T-cell (primary cell): ENCODE measurements at regions not wholly inside any gene's neighbourhood (a gene's known extent, or its start where the extent isn't known, plus 50 kb on each side); places are given as distances from the start of the nearest gene placed in this dataset.
A peak's percentile ranks its signal among the peaks of the same experiment; 100 is the strongest.

Experiments
- ATAC-seq, 4 experiments: fragments of 200-7000 bp in 3 of 4; fragments of 150-1000 bp in 1 of 4; cut with Tn5 transposase; replicated peaks in 1 of 4; 1 replicate in 3 of 4; 2 replicates in 1 of 4; pipeline ENCODE4 v1.10.0; 2021; ENCODE audit warnings: moderate library complexity in 3 of 4, mild to moderate bottlenecking in 2 of 4, moderate number of reproducible peaks in 1 of 4
- CTCF ChIA-PET, 2 donors: fragments of 300-600 bp; sonication (Branson Sonifier 250); formaldehyde crosslinking; loops; one replicate each; lab custom pipeline; 2022; ENCODE audit warnings: antibody characterized with exemption in 2 of 2; lab: Charles Lee
- POLR2A ChIA-PET, 2 donors: fragments of 300-600 bp; sonication (Branson Sonifier 250); formaldehyde crosslinking; loops; one replicate each; lab custom pipeline; 2022; ENCODE audit warnings: antibody characterized with exemption in 2 of 2; lab: Charles Lee
- DNase-seq, 35 experiments: peaks; one replicate each; pipeline versions ENCODE4 v3.0.0 to v3.0.0-alpha.2; 2013 to 2023
- H3K27ac ChIP-seq: one replicate; pipeline ENCODE4 v1.5.1; 2013; ENCODE audit warnings: low read length
- H3K27me3 ChIP-seq, 2 experiments: replicated peaks in 1 of 2; 1 replicate in 1 of 2; 2 replicates in 1 of 2; pipeline versions ENCODE4 v1.6.1 to v1.7.0; 2013; ENCODE audit warnings: low read length in 1 of 2, mixed read lengths in 1 of 2; ENCODE audit not compliant: control insufficient read depth in 2 of 2, insufficient read depth in 2 of 2; ENCODE audit errors: extremely low read depth in 1 of 2
- H3K36me3 ChIP-seq, 2 donors: 1 replicate in 1 of 2; 2 replicates in 1 of 2; pipeline versions ENCODE4 v1.6.1 to v1.7.0; 2013; ENCODE audit warnings: low read length in 1 of 2; ENCODE audit not compliant: control insufficient read depth in 2 of 2, insufficient read depth in 1 of 2; ENCODE audit errors: extremely low read depth in 1 of 2
- H3K4me1 ChIP-seq, 2 experiments: 1 replicate in 1 of 2; 2 replicates in 1 of 2; pipeline versions ENCODE4 v1.6.1 to v1.7.0; 2013; ENCODE audit warnings: low read length in 2 of 2, mixed read lengths in 1 of 2; ENCODE audit not compliant: insufficient read depth in 2 of 2, control insufficient read depth in 1 of 2; ENCODE audit errors: extremely low read depth in 1 of 2
- H3K4me3 ChIP-seq, 2 donors: 1 replicate in 1 of 2; 2 replicates in 1 of 2; pipeline versions ENCODE4 v1.5.1 to v1.7.0; 2013; ENCODE audit warnings: mild to moderate bottlenecking in 2 of 2, low read length in 1 of 2, moderate library complexity in 1 of 2; ENCODE audit not compliant: control insufficient read depth in 1 of 2; ENCODE audit errors: extremely low read depth in 1 of 2
- H3K9me3 ChIP-seq: 2 replicates; pipeline ENCODE4 v1.7.0; 2013
- H3K27ac Mint-ChIP-seq, 2 donors: one replicate each; pipeline ENCODE4 v1.8.0; 2020 to 2021; ENCODE audit warnings: mild to moderate bottlenecking in 2 of 2, mixed read lengths in 2 of 2
- H3K27me3 Mint-ChIP-seq, 2 donors: one replicate each; pipeline ENCODE4 v1.8.0; 2021 to 2022; ENCODE audit warnings: mixed read lengths in 2 of 2
- H3K36me3 Mint-ChIP-seq: one replicate; pipeline ENCODE4 v1.8.0; 2021; ENCODE audit warnings: mixed read lengths
- H3K4me1 Mint-ChIP-seq, 3 donors: one replicate each; pipeline ENCODE4 v1.8.0; 2020 to 2022; ENCODE audit warnings: mixed read lengths in 3 of 3, mild to moderate bottlenecking in 1 of 3
- H3K4me3 Mint-ChIP-seq, 3 donors: one replicate each; pipeline ENCODE4 v1.8.0; 2020 to 2022; ENCODE audit warnings: mild to moderate bottlenecking in 3 of 3, mixed read lengths in 3 of 3, moderate library complexity in 3 of 3
- H3K9me3 Mint-ChIP-seq, 3 donors: one replicate each; pipeline ENCODE4 v1.8.0; 2020 to 2022; ENCODE audit warnings: mixed read lengths in 3 of 3
- WGBS: methylation state at CpG from one replicate; pipeline ENCODE4 v1.1.5; 2013; ENCODE audit warnings: missing lambda C conversion rate; ENCODE audit not compliant: insufficient coverage; 5-methylcytosine and 5-hydroxymethylcytosine counted together

DNA sequence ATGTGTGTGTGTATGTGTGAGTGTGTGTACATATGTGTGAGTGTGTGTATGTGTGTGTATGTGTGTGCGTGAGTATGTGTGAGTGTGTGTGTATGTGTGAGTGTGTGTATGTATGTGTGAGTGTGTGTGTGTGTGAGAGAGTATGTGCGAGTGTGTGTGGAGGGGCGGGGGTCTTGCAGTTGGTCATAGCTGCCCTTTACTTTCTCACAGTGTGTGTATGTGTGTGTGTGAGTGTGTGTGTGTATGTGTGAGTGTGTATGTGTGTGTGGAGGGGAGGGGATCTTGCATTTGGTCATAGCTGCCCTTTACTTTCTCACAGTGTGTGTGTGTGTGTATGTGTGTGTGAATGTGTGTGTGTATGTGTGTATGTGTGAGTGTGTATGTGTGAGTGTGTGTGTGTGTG is 74.8 kb upstream of the ENPP6 start:
- CTCF ChIA-PET, result no interaction called here
- Mint-ChIP-seq H3K36me3 (no peaks in the 10 kb centered on the region), H3K27ac (no peak overlapping the region), H3K4me1 (peaks cover 22 to 24% (median 23%) of the 10 kb centered on the region in 3 donors), H3K9me3 (no peaks in the 10 kb centered on the region), H3K27me3 (peaks cover 3 to 11% of the 10 kb centered on the region in 2 donors), H3K4me3 (no peak overlapping the region)
- WGBS, result 97% methylated on average over 3 of the region's 3 CpGs
- no peak for ATAC-seq
- Histone ChIP-seq H3K9me3 (no peaks in the 10 kb centered on the region), H3K4me1 (peaks cover 6 to 16% of the 10 kb centered on the region in 2 experiments), H3K27me3 (no peaks in the 10 kb centered on the region), H3K4me3 (no peak overlapping the region), H3K36me3 (no peaks in the 10 kb centered on the region), H3K27ac (no peak overlapping the region)
- no peak for DNase-seq
- POLR2A ChIA-PET, result no interaction called here

DNA sequence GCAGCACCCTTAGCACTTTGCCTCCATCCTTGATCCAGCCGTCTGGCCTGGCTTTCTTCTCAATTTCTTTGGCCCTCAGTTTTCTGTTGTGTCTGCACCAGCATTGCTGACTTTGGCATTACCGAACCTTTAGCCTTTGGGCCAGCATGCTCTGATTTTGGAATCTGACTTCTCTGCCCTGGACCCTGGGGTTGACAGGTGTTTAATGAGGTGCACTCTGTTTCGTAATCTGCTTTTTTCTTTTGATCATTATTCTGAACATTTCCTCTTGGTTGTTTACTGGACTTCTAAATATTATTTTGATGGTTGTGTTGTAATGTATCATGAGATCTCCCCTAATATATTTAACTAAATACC is 71.5 kb upstream of the ENPP6 start:
- 93% methylated on average over 2 of the region's 3 CpGs for WGBS
- ATAC-seq (no peak), DNase-seq (no peak)
- Histone ChIP-seq H3K27me3 (no peaks in the 10 kb centered on the region), H3K4me1 (peaks cover 6 to 17% of the 10 kb centered on the region in 2 experiments), H3K9me3 (no peaks in the 10 kb centered on the region), H3K36me3 (no peaks in the 10 kb centered on the region), H3K4me3 (no peak overlapping the region), H3K27ac (no peak overlapping the region)
- Mint-ChIP-seq H3K4me3 (peak overlapping the region in 1 of 3 donors; percentile 1), H3K27me3 (no peaks in the 10 kb centered on the region), H3K27ac (no peak overlapping the region), H3K9me3 (no peaks in the 10 kb centered on the region), H3K4me1 (peaks cover 22 to 29% (median 25%) of the 10 kb centered on the region in 3 donors), H3K36me3 (no peaks in the 10 kb centered on the region)
- ChIA-PET POLR2A (no interaction called here), CTCF (interaction anchor here in 1 of 2 donors (1.1 kb wide), 1 partner anchor 25 kb away, joined by 3 read pairs; no protein-coding TSS in a partner anchor)

DNA sequence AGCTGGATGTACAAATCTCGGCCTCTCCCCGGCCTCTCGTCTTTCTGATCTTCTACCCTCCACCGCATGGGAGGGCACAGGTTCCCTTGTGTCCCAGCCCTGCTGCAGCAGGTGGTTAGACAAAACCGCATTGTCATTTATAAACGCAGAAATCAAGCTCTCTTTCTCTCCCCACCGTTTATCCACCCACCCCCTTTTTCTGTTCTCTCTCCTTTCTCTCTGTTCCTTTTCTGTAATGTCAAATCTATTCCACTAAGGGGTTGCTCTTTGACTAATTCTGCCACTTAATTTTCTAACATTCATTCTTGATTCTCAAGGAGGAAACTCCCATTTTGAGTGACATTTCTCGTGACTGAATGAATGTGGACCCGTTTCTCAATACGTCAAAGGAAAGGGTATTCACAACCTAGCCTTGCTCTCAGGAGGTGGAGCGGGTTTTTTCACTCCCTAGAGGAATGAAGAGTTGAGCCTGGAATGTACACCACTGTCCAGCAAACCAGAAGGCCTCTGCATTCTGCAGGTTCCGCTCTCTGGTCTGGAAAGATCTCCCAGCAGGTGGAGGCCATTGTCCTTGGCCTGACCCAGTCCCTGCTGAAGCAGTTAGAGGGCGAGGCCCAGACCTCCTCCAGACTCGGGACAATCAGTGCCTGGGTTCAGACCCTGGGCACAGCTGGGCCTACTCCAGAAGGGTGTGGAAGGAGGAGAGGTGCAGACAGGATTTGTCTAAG is 70.9 kb upstream of the ENPP6 start:
- 34% methylated on average over 9 of the region's 14 CpGs for WGBS
- Histone ChIP-seq H3K27ac (no peak overlapping the region), H3K27me3 (no peaks in the 10 kb centered on the region), H3K4me1 (peaks cover 6 to 19% of the 10 kb centered on the region in 2 experiments), H3K4me3 (no peak overlapping the region), H3K36me3 (no peaks in the 10 kb centered on the region), H3K9me3 (no peaks in the 10 kb centered on the region)
- Mint-ChIP-seq H3K27ac (peak overlapping the region; percentile 70 to 88), H3K4me3 (peak overlapping the region in 2 of 3 donors; percentile 38 to 47), H3K36me3 (no peaks in the 10 kb centered on the region), H3K9me3 (no peaks in the 10 kb centered on the region), H3K27me3 (no peaks in the 10 kb centered on the region), H3K4me1 (peaks cover 22 to 31% (median 25%) of the 10 kb centered on the region in 3 donors)
- DNase-seq (peak in 1 of 35 experiments; percentile 34), ATAC-seq (peak; percentile 60 to 74 (median 72))
- ChIA-PET POLR2A (no interaction called here), CTCF (interaction anchor here (0.6 to 2.1 kb wide), 3 partner anchors 20 to 200 kb away, joined by 3 to 6 read pairs (median 4); no protein-coding TSS in a partner anchor)

DNA sequence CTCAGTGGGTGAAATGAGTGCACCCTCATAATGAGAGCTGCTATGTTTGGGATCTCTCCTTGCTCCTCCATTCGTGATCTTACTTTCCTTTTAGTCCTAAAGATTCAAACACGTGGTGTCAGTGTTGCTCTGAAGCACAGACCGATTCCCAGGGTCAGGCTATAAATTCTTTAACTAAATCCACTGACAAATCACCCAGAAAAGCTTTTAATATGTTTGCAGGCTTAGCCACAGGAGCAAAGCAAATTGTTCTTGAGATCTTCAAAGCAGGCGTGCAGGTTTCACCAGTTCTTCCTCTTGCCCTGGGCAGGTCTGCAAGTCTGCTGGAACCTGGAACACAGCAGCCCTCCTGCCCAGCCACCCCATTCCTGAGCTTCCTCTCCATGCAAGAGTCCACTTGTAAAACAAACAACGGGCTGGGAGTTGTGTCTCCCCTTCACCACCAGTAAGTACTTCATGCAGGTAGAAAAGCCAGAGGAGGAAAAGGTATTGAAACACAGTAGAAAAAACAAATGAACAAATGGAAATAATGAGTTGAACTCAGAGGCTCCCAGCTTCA is 70.1 kb upstream of the ENPP6 start:
- Histone ChIP-seq H3K4me3 (no peak overlapping the region), H3K27me3 (no peaks in the 10 kb centered on the region), H3K9me3 (no peaks in the 10 kb centered on the region), H3K4me1 (peaks cover 10 to 27% of the 10 kb centered on the region in 2 experiments), H3K27ac (no peak overlapping the region), H3K36me3 (no peaks in the 10 kb centered on the region)
- peaks cover 27 to 38% (median 31%) of the 10 kb centered on the region in 3 donors for H3K4me1 Mint-ChIP-seq
- no peaks in the 10 kb centered on the region for H3K27me3 Mint-ChIP-seq
- CTCF ChIA-PET, result interaction anchor here (0.6 to 2.1 kb wide), 2 partner anchors 19 to 201 kb away, joined by 4 to 6 read pairs; no protein-coding TSS in a partner anchor
- no peak for ATAC-seq
- no peaks in the 10 kb centered on the region for H3K9me3 Mint-ChIP-seq
- WGBS, result 77% methylated on average over 3 of the region's 5 CpGs
- peak overlapping the region in 1 of 3 donors; percentile 38 for H3K4me3 Mint-ChIP-seq
- POLR2A ChIA-PET, result no interaction called here
- H3K27ac Mint-ChIP-seq, result peak overlapping the region in 1 of 2 donors; percentile 88
- DNase-seq, result no peak
- no peaks in the 10 kb centered on the region for H3K36me3 Mint-ChIP-seq

DNA sequence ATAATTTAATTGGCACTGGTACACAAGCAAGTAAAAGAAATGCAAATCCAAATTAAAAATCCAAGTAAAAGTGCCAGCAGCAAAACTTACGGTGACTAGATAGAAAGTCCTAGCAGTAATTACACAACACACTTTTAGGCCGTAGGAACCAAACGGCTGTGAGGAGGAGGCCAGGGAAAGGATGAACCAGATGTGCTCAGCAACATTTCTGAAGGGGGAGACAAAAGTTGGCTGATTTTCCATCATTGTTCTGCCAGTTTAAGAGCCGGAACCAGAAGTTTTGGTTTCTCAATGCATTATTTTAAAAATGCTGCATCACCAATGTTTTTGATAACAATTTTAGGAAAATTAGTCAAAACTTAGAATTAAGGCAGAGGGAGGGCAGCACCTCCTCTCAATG is 68.7 kb upstream of the ENPP6 start:
- ATAC-seq, result no peak
- CTCF ChIA-PET, result no interaction called here
- H3K4me1 Mint-ChIP-seq, result peaks cover 37 to 52% (median 46%) of the 10 kb centered on the region in 3 donors

DNA sequence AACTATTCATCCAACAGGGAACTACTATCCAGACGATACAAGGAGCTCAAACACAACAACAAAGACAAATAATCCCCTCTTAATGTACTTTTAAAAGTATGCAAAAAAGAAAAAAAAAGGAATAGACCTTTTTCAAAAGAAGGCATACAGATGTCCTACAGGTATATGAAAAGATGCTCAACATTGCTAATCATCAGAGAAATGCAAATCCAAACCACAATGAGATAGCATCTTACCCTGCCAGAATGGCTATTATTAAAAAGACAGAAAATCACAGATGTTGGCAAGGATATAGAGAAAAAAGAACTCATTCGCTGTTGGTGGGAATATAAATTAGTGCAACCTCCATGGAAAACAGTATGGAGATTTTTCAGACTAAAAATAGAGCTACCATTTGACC is 67.1 kb upstream of the ENPP6 start:
- Mint-ChIP-seq H3K27me3 (no peaks in the 10 kb centered on the region), H3K36me3 (no peaks in the 10 kb centered on the region), H3K4me1 (peaks cover 53 to 66% (median 58%) of the 10 kb centered on the region in 3 donors), H3K9me3 (no peaks in the 10 kb centered on the region), H3K4me3 (no peak overlapping the region), H3K27ac (no peak overlapping the region)
- Histone ChIP-seq H3K9me3 (no peaks in the 10 kb centered on the region), H3K4me3 (no peak overlapping the region), H3K4me1 (peaks cover 22 to 53% of the 10 kb centered on the region in 2 experiments), H3K27me3 (no peaks in the 10 kb centered on the region), H3K27ac (no peak overlapping the region), H3K36me3 (no peaks in the 10 kb centered on the region)
- POLR2A ChIA-PET, result no interaction called here
- DNase-seq, result no peak
- no peak for ATAC-seq
- WGBS, result no CpG with 5 or more reads among the region's 2 CpGs
- CTCF ChIA-PET, result no interaction called here

More for the DNA sequence above, 68.7 kb upstream of the ENPP6 start:
- H3K27me3 ChIP-seq, result no peaks in the 10 kb centered on the region
- H3K27ac Mint-ChIP-seq, result no peak overlapping the region
- H3K4me3 ChIP-seq, result no peak overlapping the region
- H3K9me3 Mint-ChIP-seq, result no peaks in the 10 kb centered on the region
- no peaks in the 10 kb centered on the region for H3K9me3 ChIP-seq
- DNase-seq, result no peak
- 80% methylated on average over 1 of the region's 4 CpGs for WGBS
- POLR2A ChIA-PET, result no interaction called here
- H3K4me3 Mint-ChIP-seq, result no peak overlapping the region
- H3K27ac ChIP-seq, result no peak overlapping the region
- no peaks in the 10 kb centered on the region for H3K36me3 Mint-ChIP-seq
- no peaks in the 10 kb centered on the region for H3K36me3 ChIP-seq
- no peaks in the 10 kb centered on the region for H3K27me3 Mint-ChIP-seq
- H3K4me1 ChIP-seq, result peaks cover 18 to 42% of the 10 kb centered on the region in 2 experiments
